Activated CD8-positive, alpha-beta memory T cell treated with anti-CD3 and anti-CD28 coated beads, Interleukin-2, amount 50 U/mL, for 4 hours (primary cell): ENCODE measurements at regions not wholly inside any gene's neighbourhood (a gene's known extent, or its start where the extent isn't known, plus 50 kb on each side); places are given as distances from the start of the nearest gene placed in this dataset.

ENCODE experiments used
- DNase-seq: peaks from one replicate; pipeline ENCODE4 v3.0.0-alpha.2; 2020

GRCh38 chr22:48548391-48548790 is 1279.3 kb downstream of the BRD1 start:
- DNase-seq = no peak

GRCh38 chr22:48547971-48548370 is 1279.7 kb downstream of the BRD1 start:
- DNase-seq = no peak

- no peak for DNase-seq
These were observed 1280.8 kb downstream of the BRD1 start for GRCh38 chr22:48546653-48547424.

GRCh38 chr22:48545987-48546386 is 1281.7 kb downstream of the BRD1 start:
- DNase-seq = no peak

GRCh38 chr22:48541401-48542098 is 1286.1 kb downstream of the BRD1 start:
- no peak for DNase-seq

- DNase-seq = no peak
These were observed 1288.4 kb downstream of the BRD1 start for GRCh38 chr22:48539261-48539660.

GRCh38 chr22:48538291-48538820 is 1289.3 kb downstream of the BRD1 start:
- no peak for DNase-seq

- no peak for DNase-seq
These were observed 1290.4 kb downstream of the BRD1 start for GRCh38 chr22:48537343-48537680.

- DNase-seq = no peak
These were observed 1290.9 kb downstream of the BRD1 start for GRCh38 chr22:48536541-48537342.

GRCh38 chr22:48535868-48536540 is 1291.7 kb downstream of the BRD1 start:
- DNase-seq = no peak

GRCh38 chr22:48534395-48534958 is 1293.2 kb downstream of the BRD1 start:
- DNase-seq = no peak

- no peak for DNase-seq
These were observed 1294.7 kb downstream of the BRD1 start for GRCh38 chr22:48532986-48533385.

- DNase-seq = no peak
These were observed 1295.8 kb downstream of the BRD1 start for GRCh38 chr22:48531761-48532435.

GRCh38 chr22:48531108-48531507 is 1296.6 kb downstream of the BRD1 start:
- DNase-seq = no peak

GRCh38 chr22:48530666-48531065 is 1297.0 kb downstream of the BRD1 start:
- DNase-seq = no peak

GRCh38 chr22:48528221-48528915 is 1299.3 kb downstream of the BRD1 start:
- DNase-seq = no peak

- DNase-seq = no peak
These were observed 1303.9 kb downstream of the BRD1 start for GRCh38 chr22:48523761-48524160.

GRCh38 chr22:48523091-48523490 is 1304.6 kb downstream of the BRD1 start:
- no peak for DNase-seq

GRCh38 chr22:48522271-48522670 is 1305.4 kb downstream of the BRD1 start:
- no peak for DNase-seq

GRCh38 chr22:48520884-48521588 is 1306.6 kb downstream of the BRD1 start:
- no peak for DNase-seq

- DNase-seq = no peak
These were observed 1307.5 kb downstream of the BRD1 start for GRCh38 chr22:48520207-48520606.
